ENCODE measurements at regions not wholly inside any gene's neighbourhood (a gene's known extent, or its start where the extent isn't known, plus 50 kb on each side); places are given as distances from the start of the nearest gene placed in this dataset.

DNA sequence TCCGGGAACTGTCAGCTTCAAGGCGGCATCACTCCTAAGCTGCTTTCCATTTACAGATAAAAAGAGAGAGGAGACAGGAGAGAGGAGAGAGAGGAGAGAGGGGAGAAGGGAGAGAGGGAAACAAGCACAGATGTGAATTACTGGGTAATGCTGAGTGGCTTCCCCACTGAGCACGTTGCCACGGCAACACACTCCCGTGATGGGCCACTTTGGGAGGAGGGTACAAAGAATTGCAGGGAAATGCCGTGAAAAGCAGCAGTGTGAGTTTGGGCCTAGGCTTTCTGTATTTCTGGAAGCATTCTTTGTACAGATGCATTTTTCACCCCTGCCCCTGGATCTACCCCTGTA lies 128.0 kb upstream of the IRF2BP2 start:
- H3K9me3 ChIP-seq (ENCODE audit: control insufficient read depth in 1 of 2, low read length in 2 of 2), result no peaks in the 10 kb centered on the region
- no peak overlapping the region for H3K4me3 ChIP-seq (ENCODE audit: low read depth in 1 of 2, low read length in 2 of 2)
- no peaks in the 10 kb centered on the region for H3K36me3 ChIP-seq (ENCODE audit: control insufficient read depth in 1 of 2, insufficient read depth in 2 of 2, low read length in 2 of 2)
- H3K9ac ChIP-seq (ENCODE audit: low read depth in 1 of 2, low read length in 2 of 2), result no peak overlapping the region
- H3K27ac ChIP-seq (ENCODE audit: low read depth, low read length), result no peak overlapping the region
- H3K27me3 ChIP-seq (ENCODE audit: control insufficient read depth in 1 of 2, insufficient read depth in 2 of 2, low read length in 2 of 2), result no peaks in the 10 kb centered on the region
- H3K4me1 ChIP-seq (ENCODE audit: control insufficient read depth in 1 of 2, insufficient read depth in 2 of 2, low read length in 2 of 2), result no peaks in the 10 kb centered on the region

DNA sequence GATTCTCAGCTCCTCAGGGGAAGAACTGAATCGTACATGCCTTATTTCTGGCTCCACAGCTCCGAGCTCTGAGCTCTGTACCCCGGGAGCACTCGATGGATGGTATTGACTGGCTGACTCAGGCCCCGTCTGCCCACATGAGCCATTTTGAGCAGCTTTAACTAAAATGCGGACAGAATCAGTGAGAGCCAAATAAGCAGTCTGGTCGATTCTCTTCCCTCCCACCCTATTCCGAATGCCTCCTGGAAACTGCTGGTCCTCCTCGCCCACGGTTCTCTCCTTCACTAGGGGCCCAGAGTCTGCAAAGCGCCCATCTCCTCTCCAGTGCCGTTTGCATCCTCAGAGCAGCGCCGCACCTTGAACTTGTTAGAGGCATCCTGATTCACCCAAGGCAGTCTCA lies 125.9 kb upstream of the IRF2BP2 start:
- no peak overlapping the region for H3K4me3 ChIP-seq (ENCODE audit: low read depth in 1 of 2, low read length in 2 of 2)
- H3K9me3 ChIP-seq (ENCODE audit: control insufficient read depth in 1 of 2, low read length in 2 of 2), result no peaks in the 10 kb centered on the region
- H3K9ac ChIP-seq (ENCODE audit: low read depth in 1 of 2, low read length in 2 of 2), result no peak overlapping the region
- no peak overlapping the region for H3K27ac ChIP-seq (ENCODE audit: low read depth, low read length)
- H3K27me3 ChIP-seq (ENCODE audit: control insufficient read depth in 1 of 2, insufficient read depth in 2 of 2, low read length in 2 of 2), result no peaks in the 10 kb centered on the region
- H3K36me3 ChIP-seq (ENCODE audit: control insufficient read depth in 1 of 2, insufficient read depth in 2 of 2, low read length in 2 of 2), result no peaks in the 10 kb centered on the region
- peaks cover under 1 to 12% of the 10 kb centered on the region in 2 donors for H3K4me1 ChIP-seq (ENCODE audit: control insufficient read depth in 1 of 2, insufficient read depth in 2 of 2, low read length in 2 of 2)

DNA sequence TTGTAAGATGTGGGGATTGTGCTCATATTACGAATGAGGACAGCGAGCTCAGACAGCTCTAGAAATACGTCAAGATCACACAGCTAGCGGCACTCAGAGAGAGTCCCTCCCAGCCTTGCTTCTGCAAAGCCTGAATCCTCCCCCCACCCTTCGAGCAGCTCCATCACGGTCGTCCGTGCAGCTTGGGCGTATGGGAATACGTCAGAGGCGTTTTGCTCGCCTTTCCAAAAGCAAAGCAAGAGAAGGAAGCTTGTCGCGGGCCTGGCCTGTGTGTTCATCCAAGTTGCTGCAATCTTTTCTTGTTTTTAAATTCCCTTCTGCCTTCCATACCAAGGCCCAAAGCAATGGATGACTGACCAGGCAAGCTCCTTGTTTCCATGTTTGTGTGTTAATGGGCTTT lies 125.5 kb upstream of the IRF2BP2 start:
- Histone ChIP-seq H3K27me3 (ENCODE audit: control insufficient read depth in 1 of 2, insufficient read depth in 2 of 2, low read length in 2 of 2) (no peaks in the 10 kb centered on the region), H3K4me1 (ENCODE audit: control insufficient read depth in 1 of 2, insufficient read depth in 2 of 2, low read length in 2 of 2) (peaks cover 5 to 16% of the 10 kb centered on the region in 2 donors), H3K9ac (ENCODE audit: low read depth in 1 of 2, low read length in 2 of 2) (no peak overlapping the region), H3K9me3 (ENCODE audit: control insufficient read depth in 1 of 2, low read length in 2 of 2) (no peaks in the 10 kb centered on the region), H3K36me3 (ENCODE audit: control insufficient read depth in 1 of 2, insufficient read depth in 2 of 2, low read length in 2 of 2) (no peaks in the 10 kb centered on the region), H3K27ac (ENCODE audit: low read depth, low read length) (no peak overlapping the region), H3K4me3 (ENCODE audit: low read depth in 1 of 2, low read length in 2 of 2) (no peak overlapping the region)

DNA sequence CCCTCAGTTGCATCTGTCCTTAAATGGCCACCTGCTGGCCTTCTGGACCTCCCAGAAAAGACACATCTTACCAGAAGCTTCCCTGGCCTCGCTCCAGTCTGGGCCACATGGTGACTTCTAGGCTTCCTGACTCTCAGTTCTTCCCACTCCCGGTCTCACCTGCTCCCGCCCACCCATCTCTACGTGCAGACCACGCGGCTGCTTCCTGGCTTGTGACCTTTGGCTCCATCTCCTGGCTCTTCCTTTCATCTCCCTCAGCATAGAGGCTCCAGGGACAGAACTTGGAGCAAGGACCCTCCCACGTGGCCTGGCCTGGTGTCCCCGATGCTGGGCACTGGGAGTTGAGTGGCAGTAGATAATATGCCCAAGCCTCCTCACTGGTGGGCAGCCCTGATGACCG lies 124.9 kb upstream of the IRF2BP2 start:
- Histone ChIP-seq H3K9ac (ENCODE audit: low read depth in 1 of 2, low read length in 2 of 2) (no peak overlapping the region), H3K9me3 (ENCODE audit: control insufficient read depth in 1 of 2, low read length in 2 of 2) (no peaks in the 10 kb centered on the region), H3K27me3 (ENCODE audit: control insufficient read depth in 1 of 2, insufficient read depth in 2 of 2, low read length in 2 of 2) (no peaks in the 10 kb centered on the region), H3K36me3 (ENCODE audit: control insufficient read depth in 1 of 2, insufficient read depth in 2 of 2, low read length in 2 of 2) (no peaks in the 10 kb centered on the region), H3K4me3 (ENCODE audit: low read depth in 1 of 2, low read length in 2 of 2) (no peak overlapping the region), H3K27ac (ENCODE audit: low read depth, low read length) (no peak overlapping the region), H3K4me1 (ENCODE audit: control insufficient read depth in 1 of 2, insufficient read depth in 2 of 2, low read length in 2 of 2) (peaks cover 9 to 20% of the 10 kb centered on the region in 2 donors)

DNA sequence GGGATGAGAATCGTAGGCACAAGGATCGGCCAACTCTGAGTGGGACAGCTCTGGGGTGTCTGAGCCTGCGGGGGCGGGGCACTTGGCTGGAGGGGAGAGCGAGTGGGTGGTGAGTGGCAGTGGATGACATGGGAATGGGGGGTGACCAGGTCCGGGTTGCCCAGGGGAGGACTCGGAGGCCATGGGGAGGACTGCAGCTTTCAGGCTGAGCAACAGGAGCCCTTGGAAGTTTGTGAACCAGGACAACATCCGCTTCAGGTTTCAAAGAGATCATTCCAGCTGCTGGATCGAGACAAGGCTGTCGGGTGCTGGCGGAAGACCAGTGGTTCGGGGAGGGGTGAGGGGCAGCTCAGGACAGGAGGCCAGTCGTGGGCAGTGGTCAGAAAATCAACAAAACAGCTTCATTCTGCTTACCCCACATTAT lies 124.4 kb upstream of the IRF2BP2 start:
- Histone ChIP-seq H3K9ac (ENCODE audit: low read depth in 1 of 2, low read length in 2 of 2) (no peak overlapping the region), H3K9me3 (ENCODE audit: control insufficient read depth in 1 of 2, low read length in 2 of 2) (no peaks in the 10 kb centered on the region), H3K36me3 (ENCODE audit: control insufficient read depth in 1 of 2, insufficient read depth in 2 of 2, low read length in 2 of 2) (no peaks in the 10 kb centered on the region), H3K4me1 (ENCODE audit: control insufficient read depth in 1 of 2, insufficient read depth in 2 of 2, low read length in 2 of 2) (peaks cover 9 to 20% of the 10 kb centered on the region in 2 donors), H3K27me3 (ENCODE audit: control insufficient read depth in 1 of 2, insufficient read depth in 2 of 2, low read length in 2 of 2) (no peaks in the 10 kb centered on the region), H3K4me3 (ENCODE audit: low read depth in 1 of 2, low read length in 2 of 2) (no peak overlapping the region), H3K27ac (ENCODE audit: low read depth, low read length) (no peak overlapping the region)

DNA sequence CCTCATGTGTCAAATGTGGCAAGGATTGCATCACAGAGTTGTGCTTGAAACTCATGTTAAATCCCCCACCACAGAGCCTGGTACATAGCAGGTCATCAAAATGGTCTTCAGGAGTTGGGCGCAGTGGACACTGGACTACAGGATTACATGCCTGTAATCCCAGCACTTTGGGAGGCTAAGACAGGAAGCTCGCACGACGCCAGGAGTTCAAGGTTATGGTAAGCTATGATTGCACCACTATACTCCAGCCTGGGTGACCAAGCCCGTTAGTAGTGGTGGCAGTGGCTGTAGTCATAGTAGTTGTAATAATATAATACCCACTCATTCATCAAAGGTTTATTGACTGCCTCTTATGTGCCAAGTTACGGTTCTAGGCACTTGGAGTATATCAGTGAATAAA lies 123.4 kb upstream of the IRF2BP2 start:
- no peak overlapping the region for H3K9ac ChIP-seq (ENCODE audit: low read depth in 1 of 2, low read length in 2 of 2)
- H3K4me3 ChIP-seq (ENCODE audit: low read depth in 1 of 2, low read length in 2 of 2), result no peak overlapping the region

DNA sequence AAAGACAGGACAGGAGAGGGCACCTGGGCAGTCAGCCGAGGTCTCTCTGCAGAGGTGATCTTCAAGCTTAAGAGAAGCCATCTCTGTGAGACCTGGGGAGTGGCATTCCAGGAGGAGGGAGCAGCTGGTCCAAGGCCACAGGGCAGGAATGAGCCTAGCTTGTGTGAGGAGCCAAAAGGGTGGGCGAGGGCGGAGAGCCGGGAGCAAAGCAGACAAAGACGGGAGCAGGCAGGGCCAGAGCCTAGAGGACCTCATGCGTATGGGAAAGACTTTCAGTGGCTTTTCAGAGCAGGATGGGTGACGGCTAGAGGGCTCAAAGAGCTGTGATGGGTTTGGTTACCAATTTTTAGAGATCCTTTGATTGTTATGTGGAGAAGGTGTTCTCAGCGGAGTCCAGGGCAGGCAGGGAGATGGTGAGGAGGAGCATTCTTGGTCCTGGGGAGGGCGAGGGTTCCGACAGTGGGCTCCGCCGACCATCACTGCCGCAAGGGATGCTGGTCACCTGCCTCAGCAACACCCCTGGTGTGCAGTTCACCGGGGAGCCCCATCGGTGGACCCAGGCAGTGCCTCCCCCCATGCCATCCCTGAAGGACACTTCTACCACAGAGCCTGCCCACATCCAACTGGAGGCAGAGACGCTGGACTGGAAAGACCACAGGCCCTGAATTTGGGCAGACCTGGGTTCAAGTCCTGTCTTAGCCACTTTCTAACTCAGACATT lies 122.9 kb upstream of the IRF2BP2 start:
- H3K9me3 ChIP-seq (ENCODE audit: control insufficient read depth in 1 of 2, low read length in 2 of 2), result no peaks in the 10 kb centered on the region
- H3K9ac ChIP-seq (ENCODE audit: low read depth in 1 of 2, low read length in 2 of 2), result no peak overlapping the region
- H3K27ac ChIP-seq (ENCODE audit: low read depth, low read length), result no peak overlapping the region
- H3K36me3 ChIP-seq (ENCODE audit: control insufficient read depth in 1 of 2, insufficient read depth in 2 of 2, low read length in 2 of 2), result no peaks in the 10 kb centered on the region
- H3K4me3 ChIP-seq (ENCODE audit: low read depth in 1 of 2, low read length in 2 of 2), result no peak overlapping the region
- peaks cover 9 to 20% of the 10 kb centered on the region in 2 donors for H3K4me1 ChIP-seq (ENCODE audit: control insufficient read depth in 1 of 2, insufficient read depth in 2 of 2, low read length in 2 of 2)
- H3K27me3 ChIP-seq (ENCODE audit: control insufficient read depth in 1 of 2, insufficient read depth in 2 of 2, low read length in 2 of 2), result no peaks in the 10 kb centered on the region

More for the DNA sequence above, 123.4 kb upstream of the IRF2BP2 start:
- H3K36me3 ChIP-seq (ENCODE audit: control insufficient read depth in 1 of 2, insufficient read depth in 2 of 2, low read length in 2 of 2), result no peaks in the 10 kb centered on the region
- H3K4me1 ChIP-seq (ENCODE audit: control insufficient read depth in 1 of 2, insufficient read depth in 2 of 2, low read length in 2 of 2), result peaks cover 9 to 20% of the 10 kb centered on the region in 2 donors
- H3K27ac ChIP-seq (ENCODE audit: low read depth, low read length), result no peak overlapping the region
- no peaks in the 10 kb centered on the region for H3K9me3 ChIP-seq (ENCODE audit: control insufficient read depth in 1 of 2, low read length in 2 of 2)
- H3K27me3 ChIP-seq (ENCODE audit: control insufficient read depth in 1 of 2, insufficient read depth in 2 of 2, low read length in 2 of 2), result no peaks in the 10 kb centered on the region

DNA sequence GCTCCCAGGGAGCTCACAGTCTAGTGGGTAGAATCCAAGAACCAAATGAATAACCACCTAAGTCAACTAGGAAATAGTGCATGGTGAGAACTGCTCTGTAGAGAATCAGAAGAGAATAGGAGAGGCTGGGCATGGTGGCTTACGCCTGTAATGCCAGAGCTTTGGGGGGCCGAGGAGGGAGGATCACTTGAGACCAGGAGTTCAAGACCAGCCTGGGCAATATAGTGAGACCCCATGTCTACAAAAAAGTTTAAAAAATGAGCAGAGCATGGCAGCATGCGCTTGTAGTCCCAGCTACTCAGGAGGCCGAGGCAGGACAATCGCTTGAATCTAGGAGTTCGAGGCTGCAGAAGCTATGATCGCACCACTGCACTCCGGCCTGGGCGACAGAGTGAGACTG lies 122.3 kb upstream of the IRF2BP2 start:
- no peaks in the 10 kb centered on the region for H3K27me3 ChIP-seq (ENCODE audit: control insufficient read depth in 1 of 2, insufficient read depth in 2 of 2, low read length in 2 of 2)
- H3K4me1 ChIP-seq (ENCODE audit: control insufficient read depth in 1 of 2, insufficient read depth in 2 of 2, low read length in 2 of 2), result peaks cover 13 to 24% of the 10 kb centered on the region in 2 donors
- H3K27ac ChIP-seq (ENCODE audit: low read depth, low read length), result no peak overlapping the region
- no peak overlapping the region for H3K4me3 ChIP-seq (ENCODE audit: low read depth in 1 of 2, low read length in 2 of 2)
- H3K9me3 ChIP-seq (ENCODE audit: control insufficient read depth in 1 of 2, low read length in 2 of 2), result no peaks in the 10 kb centered on the region
- no peak overlapping the region for H3K9ac ChIP-seq (ENCODE audit: low read depth in 1 of 2, low read length in 2 of 2)
- no peaks in the 10 kb centered on the region for H3K36me3 ChIP-seq (ENCODE audit: control insufficient read depth in 1 of 2, insufficient read depth in 2 of 2, low read length in 2 of 2)

DNA sequence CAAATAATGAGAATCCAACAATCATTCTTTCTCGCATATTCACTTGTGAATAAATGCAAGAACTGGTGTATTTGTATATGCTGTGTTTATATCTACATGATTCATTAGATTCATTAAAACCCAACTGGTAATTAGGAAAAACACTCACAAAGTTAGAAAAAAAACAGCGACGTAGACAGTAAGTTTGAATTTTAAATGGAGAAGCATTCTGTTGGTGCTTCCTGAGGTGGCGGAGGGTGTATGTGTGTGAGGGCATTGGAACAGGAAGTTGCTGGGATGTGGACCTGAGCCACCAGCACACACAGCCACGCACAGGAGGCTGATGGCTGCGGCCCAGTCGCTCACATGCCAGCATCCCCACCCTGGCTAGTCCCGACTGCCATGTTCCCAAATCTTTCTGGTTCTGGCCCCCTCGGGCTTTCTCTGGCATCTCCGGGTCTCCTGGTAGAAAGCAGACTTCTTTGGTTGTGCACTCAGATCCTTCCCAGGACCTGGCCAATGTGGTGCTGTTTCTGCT lies 121.6 kb upstream of the IRF2BP2 start:
- Histone ChIP-seq H3K9ac (ENCODE audit: low read depth in 1 of 2, low read length in 2 of 2) (no peak overlapping the region), H3K27ac (ENCODE audit: low read depth, low read length) (no peak overlapping the region), H3K4me1 (ENCODE audit: control insufficient read depth in 1 of 2, insufficient read depth in 2 of 2, low read length in 2 of 2) (peaks cover 19 to 31% of the 10 kb centered on the region in 2 donors), H3K27me3 (ENCODE audit: control insufficient read depth in 1 of 2, insufficient read depth in 2 of 2, low read length in 2 of 2) (no peaks in the 10 kb centered on the region), H3K36me3 (ENCODE audit: control insufficient read depth in 1 of 2, insufficient read depth in 2 of 2, low read length in 2 of 2) (no peaks in the 10 kb centered on the region), H3K4me3 (ENCODE audit: low read depth in 1 of 2, low read length in 2 of 2) (no peak overlapping the region), H3K9me3 (ENCODE audit: control insufficient read depth in 1 of 2, low read length in 2 of 2) (no peaks in the 10 kb centered on the region)

DNA sequence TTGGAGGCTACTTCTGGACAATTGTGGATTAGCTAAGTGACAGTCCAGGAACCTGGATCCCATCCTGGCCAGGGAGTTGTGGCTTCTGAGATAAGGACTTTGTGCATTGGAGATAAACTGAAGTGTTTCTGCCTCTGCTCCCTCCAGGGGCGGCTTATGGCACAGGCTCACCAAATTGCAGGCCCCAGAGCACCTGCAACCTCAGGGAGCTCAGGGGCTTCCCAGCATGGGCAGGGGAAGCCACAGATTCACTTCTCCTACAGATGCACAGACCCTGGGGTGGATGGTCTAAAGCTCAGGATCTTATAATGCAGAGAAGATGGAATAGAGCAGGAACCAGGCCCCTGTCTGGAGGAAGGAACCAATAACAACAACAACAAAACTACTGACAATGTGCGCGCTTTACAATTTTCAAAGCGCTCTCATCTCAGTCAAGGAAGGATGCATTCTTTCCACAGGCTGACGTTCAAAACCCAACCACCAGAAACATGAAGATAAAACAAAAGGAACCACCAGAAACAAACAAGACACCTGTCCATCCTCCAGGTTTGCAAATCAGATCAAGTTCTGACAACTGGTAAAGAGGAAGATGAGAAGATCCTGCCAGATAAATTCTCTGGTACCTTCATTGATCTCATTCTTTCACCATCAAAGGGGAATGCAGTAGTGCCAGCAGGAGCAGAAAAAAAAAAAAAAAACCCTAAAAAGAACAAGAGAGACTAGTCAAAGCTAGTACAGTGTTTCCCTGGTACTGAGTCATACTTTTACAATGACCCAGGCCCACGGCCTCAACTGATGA lies 121.0 kb upstream of the IRF2BP2 start:
- Histone ChIP-seq H3K27me3 (ENCODE audit: control insufficient read depth in 1 of 2, insufficient read depth in 2 of 2, low read length in 2 of 2) (no peaks in the 10 kb centered on the region), H3K4me3 (ENCODE audit: low read depth in 1 of 2, low read length in 2 of 2) (no peak overlapping the region), H3K4me1 (ENCODE audit: control insufficient read depth in 1 of 2, insufficient read depth in 2 of 2, low read length in 2 of 2) (peaks cover 26 to 37% of the 10 kb centered on the region in 2 donors), H3K36me3 (ENCODE audit: control insufficient read depth in 1 of 2, insufficient read depth in 2 of 2, low read length in 2 of 2) (no peaks in the 10 kb centered on the region), H3K9ac (ENCODE audit: low read depth in 1 of 2, low read length in 2 of 2) (peak overlapping the region in 1 of 2 donors; percentile 1), H3K27ac (ENCODE audit: low read depth, low read length) (no peak overlapping the region), H3K9me3 (ENCODE audit: control insufficient read depth in 1 of 2, low read length in 2 of 2) (no peaks in the 10 kb centered on the region)

Measured in duodenal mucosa (tissue), 2 donors.